ENCODE measurements at regions not wholly inside any gene's neighbourhood (a gene's known extent, or its start where the extent isn't known, plus 50 kb on each side); places are given as distances from the start of the nearest gene placed in this dataset.
"Not testable (repeated sequence)": the region's sequence is repeated elsewhere in the genome, so short reads cannot be mapped to it uniquely, and the experiment has no call there.

GRCh38 chr1:219088778-219089557 is 84.7 kb upstream of the LYPLAL1 start:
- peak; percentile 83 for DNase-seq (ENCODE audit: low read depth)

DNA sequence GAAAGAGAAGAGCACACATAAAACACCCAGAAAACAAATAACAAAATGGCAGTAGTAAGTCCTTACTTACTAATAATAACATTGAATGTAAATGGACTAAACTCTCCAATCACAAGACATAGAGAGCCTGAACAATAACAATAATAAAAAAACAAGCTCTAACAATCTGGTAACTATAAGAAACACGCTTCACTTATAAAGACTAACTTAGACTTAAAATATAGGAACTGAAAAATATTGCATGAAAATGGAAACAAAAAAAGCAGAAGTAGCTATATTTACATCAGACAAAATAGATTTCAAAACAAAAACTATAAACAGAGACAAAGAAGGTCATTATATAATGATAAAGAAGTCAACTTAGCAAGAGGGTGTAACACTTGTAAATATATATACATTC is 83.1 kb upstream of the LYPLAL1 start:
- no peak for DNase-seq (ENCODE audit: low read depth)

GRCh38 chr1:219092206-219092605 is 81.5 kb upstream of the LYPLAL1 start:
- DNase-seq (ENCODE audit: low read depth) = peak; percentile 38

DNA sequence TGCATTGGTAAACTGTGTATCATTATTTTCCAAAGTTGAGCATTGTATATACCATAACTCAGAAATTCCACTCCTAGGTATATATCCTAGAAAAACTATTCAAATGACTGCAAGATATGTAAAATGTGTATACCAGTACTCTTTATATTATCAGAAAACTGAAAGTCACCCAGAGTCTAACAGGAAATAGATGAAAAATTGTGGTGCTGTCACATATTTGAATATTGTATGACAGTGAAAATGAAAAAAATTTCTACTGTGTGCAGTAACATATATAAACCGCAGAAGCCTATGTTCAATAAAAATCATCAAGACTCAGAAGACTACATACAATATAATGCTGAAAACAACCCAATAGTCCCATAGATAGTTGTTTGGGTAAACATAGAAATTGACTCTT is 74.4 kb upstream of the LYPLAL1 start:
- DNase-seq (ENCODE audit: low read depth) = no peak

DNA sequence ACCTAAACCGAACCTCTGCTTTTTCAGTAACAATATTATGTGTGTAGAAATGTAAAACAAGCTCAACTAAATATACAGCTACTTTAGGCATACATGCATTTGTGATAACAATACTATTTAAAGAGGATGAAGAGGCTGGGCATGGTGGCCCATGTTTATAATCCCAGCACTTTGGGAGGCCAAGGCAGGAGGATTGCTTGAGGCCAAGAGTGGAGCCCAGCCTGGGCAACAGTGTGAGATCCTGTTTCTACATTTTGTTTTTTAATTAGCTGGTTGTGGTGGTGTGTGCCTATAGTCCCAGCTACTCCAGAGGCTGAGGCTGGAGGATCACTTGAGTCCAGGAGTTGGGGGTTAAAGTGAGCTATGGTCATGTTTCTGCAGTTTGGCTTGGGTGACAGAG is 73.6 kb upstream of the LYPLAL1 start:
- DNase-seq (ENCODE audit: low read depth) = no peak

DNA sequence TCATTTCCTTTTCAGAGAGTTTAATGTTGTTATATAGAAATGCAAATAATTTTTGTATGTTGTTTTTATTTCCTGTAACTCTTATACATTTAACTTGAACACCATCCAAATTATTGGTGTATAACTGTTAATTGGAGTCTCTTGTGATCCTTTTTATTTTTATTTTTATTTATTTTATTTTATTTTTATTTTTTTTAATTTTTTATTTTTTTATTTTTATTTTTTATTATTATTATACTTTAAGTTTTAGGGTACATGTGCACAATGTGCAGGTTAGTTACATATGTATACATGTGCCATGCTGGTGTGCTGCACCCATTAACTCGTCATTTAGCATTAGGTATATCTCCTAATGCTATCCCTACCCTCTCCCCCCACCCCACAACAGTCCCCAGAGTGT is 71.2 kb upstream of the LYPLAL1 start:
- DNase-seq (ENCODE audit: low read depth) = not testable (repeated sequence)

- no peak for DNase-seq (ENCODE audit: low read depth)
Observed at GRCh38 chr1:219105893-219106292, 67.8 kb upstream of the LYPLAL1 start.

DNA sequence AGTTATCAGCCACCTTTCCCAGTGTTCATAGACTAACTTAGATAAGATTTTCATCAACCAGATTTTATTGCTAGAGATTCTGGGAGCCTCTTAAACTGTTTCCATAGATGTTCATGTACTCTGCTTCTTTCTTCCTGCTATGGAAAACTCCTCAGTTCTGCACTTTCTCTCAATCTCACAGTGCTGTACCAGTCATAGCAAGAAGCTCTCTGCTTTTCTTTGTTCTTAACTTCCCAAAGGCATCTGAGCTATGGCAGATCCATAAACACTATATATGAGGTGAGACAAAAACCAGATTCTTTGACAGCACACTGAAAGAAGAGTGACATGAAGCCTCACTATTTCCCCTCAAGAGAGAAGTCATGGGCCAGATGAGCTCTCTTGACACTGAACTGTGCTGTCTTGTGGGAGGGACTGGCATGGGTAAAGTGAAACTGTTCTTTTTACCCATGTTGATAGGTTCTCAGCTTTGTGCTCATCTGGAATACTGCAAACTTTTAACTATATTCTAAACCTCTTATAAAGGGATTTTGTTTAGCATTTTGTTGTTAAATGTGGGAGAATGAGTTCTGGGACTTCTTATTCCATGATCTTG is 64.2 kb upstream of the LYPLAL1 start:
- no peak for DNase-seq (ENCODE audit: low read depth)

GRCh38 chr1:219113261-219113660 is 60.4 kb upstream of the LYPLAL1 start:
- no peak for DNase-seq (ENCODE audit: low read depth)

GRCh38 chr1:219114014-219114413 is 59.7 kb upstream of the LYPLAL1 start:
- DNase-seq (ENCODE audit: low read depth) = no peak

GRCh38 chr1:219119839-219120238 is 53.8 kb upstream of the LYPLAL1 start:
- DNase-seq (ENCODE audit: low read depth) = peak; percentile 80

DNA sequence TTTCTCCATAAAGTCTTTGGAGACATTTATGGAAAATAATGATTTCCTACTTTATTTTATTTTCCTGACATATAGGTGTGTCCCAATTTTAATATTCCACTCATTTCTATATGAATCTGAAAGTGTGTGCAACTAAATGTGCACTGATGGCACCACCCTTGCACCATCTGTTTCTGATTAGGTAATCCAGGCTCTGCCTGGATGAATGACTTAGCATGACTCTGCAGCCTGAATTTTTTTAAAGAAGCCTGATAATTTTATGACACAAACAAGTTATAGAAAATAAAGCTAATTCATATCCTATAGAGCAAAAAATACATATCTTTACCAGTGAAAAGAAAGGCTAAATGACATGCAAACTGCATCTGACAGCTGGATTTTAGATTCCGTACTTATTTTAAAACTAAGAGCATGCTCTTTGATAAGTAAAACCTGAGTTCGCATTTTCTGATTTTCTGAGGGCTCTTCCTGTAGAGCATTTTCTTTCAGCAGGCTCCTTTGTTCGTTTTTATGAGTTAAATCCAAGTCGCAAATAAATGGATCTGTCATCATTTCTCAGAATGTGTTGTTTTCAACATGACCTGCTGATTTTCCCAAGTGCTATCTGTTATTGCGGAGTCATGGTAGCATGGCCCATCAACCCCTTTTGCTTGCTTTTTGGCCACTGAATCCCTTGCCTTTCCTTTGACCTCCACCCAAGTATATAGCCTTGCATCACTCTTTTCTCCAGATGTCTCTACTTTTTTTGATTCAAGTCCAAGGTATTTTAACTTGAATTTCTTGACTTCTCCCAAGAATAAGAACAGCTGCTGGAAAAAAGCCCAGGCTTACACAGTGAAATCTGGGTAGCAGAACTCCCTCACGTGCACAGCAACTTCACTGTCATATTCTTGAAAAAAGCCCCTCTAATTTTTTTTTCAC is 52.8 kb upstream of the LYPLAL1 start:
- DNase-seq (ENCODE audit: low read depth) = peak; percentile 96

DNA sequence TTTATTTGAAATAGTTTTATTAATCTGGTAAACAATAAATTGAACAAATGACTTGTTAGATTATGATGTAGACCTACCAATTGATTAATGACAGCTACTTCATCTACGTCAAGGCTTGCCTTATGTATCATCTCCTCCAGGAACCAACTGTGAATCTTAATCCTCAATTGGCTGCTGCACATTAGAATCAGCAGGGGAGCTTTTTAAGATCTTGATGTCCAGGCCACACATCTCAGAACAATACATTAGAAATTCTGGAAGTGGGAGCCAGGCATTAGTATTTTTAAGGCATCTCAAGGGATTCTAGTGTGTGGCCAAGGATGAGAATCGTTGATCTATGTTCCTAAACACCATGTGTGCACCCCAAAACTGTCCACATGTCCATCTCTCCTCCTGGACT is 52.0 kb upstream of the LYPLAL1 start:
- no peak for DNase-seq (ENCODE audit: low read depth)

DNA sequence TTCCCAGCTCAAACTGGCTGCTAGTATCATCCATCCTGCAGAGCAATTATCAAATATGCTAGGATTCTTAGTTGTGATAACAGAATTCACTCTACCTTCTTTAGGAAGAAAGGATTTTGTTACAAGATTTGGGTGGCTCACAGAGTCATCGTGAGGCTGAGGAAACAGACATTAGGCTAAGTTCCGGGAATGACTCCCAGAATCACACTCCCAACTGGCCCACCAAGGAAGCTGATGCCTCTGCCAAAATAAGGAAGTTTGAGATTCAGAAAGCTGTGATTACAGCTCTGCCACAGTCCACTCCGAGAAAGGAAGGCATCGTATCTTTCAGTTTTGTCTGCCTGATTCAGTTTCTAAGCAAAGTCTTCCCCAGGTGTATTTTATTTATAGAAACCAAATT is 50.6 kb upstream of the LYPLAL1 start:
- DNase-seq (ENCODE audit: low read depth) = no peak
